NOMO-1 treated with DMSO at 0.1 percent for 48 hours (cell line): ENCODE measurements at regions not wholly inside any gene's neighbourhood (a gene's known extent, or its start where the extent isn't known, plus 50 kb on each side); places are given as distances from the start of the nearest gene placed in this dataset.

Experiments used
- DNase-seq: peaks from one replicate; lab custom pipeline; 2025; ENCODE audit not compliant: unreplicated experiment; lab: John Stamatoyannopoulos, UW

GRCh38 chr1:104435255-104435654 is 685.6 kb downstream of the AMY1C start:
- no peak for DNase-seq

- no peak for DNase-seq
Measured at GRCh38 chr1:104440011-104440410, 690.3 kb downstream of the AMY1C start.

DNA sequence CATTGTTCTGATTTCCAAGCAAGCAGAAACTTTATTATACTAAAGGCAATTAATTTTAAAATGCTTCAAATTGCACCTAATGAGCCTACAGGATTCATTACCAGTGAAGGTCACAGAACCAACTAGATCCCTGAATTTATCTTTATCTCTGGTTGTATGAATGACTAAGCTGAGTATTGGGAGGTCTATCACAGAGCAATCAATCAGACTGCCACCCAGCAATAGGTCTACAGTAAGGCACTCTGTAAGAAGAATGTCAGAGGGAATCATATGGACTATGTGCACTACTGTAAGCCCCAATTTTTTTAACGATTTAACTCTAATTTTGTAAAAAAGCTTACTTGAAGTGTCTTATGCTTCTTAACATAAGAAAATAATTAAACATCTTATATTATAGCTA is 707.0 kb downstream of the AMY1C start:
- no peak for DNase-seq

GRCh38 chr1:104459886-104460285 is 710.2 kb downstream of the AMY1C start:
- DNase-seq: no peak

DNA sequence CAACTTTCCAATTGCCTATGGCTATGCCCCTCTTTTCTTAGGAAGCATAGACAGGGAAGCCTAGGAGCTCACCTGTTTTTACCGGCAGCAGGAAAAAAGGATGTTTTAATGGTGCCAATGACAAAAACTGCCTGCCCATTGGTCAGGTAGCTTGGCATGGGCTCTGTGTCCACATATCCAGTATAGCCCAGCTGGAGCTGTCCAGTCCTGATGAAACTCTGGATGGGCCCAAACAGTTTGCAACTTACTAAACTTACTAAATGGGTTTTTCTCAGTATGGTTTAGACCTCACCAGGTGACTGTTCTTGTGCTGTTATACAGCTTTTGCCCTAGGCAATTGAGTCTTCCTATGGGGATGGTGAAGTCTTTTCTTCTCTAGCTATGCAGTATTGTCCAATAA is 711.2 kb downstream of the AMY1C start:
- DNase-seq: no peak

DNA sequence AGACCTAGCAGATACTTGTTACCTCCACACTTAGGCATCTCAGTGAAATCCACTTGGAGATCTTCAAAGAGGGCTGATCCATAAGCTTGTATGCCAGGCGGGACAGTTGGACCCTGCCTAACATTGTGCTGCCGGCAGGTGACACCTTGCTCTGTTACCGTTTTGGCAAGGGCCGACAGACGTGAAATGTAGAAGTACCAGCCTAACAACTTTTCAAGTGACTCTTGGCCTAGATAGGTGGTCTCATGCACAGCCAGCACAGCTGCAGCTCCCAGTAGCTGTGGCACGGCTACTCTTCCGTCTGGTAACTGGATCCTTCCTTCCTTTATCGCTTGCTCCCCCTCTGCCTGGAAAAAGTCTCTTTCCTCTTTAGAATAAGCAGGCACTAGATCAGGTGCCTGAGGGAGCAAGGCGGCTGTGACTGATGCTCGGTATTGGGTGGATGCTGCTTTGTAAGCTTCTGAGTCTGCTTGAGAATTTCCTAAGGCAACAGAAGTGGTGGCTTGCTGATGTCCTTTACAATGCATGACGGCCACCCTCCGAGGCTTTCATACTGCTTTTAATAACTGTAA is 713.5 kb downstream of the AMY1C start:
- DNase-seq: no peak

DNA sequence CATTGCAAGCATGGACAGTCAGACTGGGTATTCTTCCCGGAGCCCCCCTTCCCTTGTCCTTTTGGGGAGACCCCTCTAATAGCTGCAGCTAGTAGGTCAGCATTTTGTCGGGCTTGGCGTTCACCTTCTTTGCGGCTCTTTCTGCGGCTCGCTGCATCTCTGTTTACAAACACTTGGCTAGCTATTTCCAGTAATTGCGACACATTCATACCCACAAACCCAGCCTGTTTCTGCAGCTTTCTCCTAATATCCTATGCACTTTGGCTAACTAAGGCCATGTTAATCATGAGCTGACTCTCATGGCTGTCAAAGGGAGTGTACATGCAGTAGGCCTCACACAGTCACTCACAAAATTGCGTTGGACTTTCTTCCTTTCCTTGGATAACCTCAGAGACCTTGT is 716.4 kb downstream of the AMY1C start:
- DNase-seq: no peak

DNA sequence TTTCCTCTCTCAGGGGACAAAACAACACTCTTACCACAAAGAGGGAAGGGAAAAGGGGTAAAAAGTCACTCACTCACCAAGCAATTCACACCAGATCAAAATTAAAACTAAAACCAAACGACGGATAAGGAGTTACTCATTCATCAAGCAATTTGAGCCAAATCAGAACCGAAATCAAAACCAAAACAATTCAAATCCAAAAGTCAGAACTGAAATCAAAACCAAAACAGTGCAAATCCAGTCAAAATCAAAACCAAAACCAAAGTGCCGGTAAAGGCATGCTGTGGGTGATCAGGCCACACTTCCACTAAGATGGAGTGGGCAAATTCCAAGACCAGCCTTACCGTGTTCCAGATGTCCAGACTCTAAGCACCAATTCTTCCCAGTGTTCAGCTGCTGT is 717.9 kb downstream of the AMY1C start:
- DNase-seq: no peak

DNA sequence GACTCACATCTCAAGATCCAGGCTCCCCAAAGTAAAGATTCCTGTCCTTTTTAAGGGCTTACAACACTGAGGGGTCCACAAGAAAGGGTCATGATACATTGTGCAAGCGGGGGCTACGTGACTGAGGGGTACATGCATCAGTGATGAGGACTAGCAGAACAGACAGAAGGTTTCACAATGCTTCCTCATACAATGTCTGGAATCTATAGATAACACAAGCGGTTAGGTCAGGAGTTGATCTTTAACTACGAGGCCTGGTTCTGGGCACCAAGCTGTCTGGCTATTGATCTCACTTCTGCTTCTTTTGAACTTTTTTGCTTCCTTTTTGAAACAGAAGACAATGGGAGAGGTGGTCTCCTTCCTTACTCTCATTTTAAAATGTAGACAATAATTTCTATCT is 718.6 kb downstream of the AMY1C start:
- DNase-seq: peak; percentile 33

DNA sequence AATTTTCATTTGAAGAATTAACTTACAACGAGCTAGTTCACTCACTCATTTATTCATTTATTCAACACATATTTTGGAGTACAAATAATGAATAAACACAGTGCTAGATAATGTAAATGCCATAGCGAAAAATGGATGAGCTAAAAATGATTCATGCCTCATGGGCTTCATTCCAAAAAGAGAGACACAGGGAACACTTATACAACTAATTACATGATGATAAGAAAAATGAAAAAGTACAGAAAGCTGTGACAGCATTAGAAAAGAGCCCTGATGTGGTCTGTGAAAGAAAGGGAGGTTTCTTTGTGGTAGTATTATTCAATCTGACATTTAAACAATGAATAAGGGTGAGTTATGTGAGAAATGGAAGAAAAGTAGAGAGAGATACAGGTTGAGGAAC is 726.4 kb downstream of the AMY1C start:
- DNase-seq: no peak

- no peak for DNase-seq
Measured at GRCh38 chr1:104488296-104489015, 738.8 kb downstream of the AMY1C start.

DNA sequence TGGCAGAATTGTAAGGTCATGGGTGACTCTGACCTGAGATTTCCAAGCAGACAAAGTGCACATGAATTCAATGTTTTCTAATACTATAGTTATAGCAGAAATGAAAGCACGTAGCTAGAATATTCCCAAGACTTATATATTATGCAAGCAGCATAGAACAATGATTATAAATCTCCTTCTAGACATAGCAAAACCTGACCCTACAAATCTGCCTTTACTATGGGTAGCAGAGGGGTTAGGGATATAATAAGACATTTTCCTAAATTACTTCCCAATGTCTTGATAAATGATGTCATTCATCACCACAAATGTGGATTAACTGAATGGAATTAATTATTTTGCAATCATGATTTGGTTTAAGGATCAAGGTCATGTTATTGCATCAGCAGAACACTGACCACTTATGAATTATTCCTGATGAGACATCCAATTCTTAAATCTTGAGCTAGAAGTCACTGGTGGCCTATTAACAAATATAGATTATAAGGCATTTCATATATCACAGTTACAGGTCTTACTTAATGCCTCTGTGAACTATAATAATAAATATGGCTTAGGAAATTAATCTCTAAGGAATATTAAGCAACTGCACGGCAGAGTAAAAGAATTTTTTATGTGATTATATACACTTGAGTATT is 776.6 kb downstream of the AMY1C start:
- no peak for DNase-seq

DNA sequence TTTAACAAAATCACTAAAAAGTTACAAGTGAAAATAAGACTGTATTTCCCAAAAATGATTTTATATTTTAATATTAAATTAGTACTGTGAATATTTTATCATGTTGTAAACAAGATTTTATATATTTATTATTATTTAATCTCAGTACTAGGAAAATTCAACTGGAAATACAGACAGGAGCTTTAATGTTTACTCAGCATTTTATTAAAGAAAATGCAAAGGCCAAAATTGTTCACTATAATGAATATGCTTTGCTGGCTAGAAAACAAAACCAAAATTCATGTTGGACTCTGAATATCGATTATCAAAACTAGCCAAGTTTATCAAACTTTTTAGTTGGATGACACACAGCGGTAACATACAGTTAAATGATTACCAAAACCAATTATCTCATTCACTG is 782.3 kb downstream of the AMY1C start:
- DNase-seq: no peak

- no peak for DNase-seq
Measured at GRCh38 chr1:104574620-104575019, 824.9 kb downstream of the AMY1C start.

- DNase-seq: peak; percentile 59
Measured at GRCh38 chr1:104592926-104593325, 843.2 kb downstream of the AMY1C start.

GRCh38 chr1:104593413-104594187 is 843.9 kb downstream of the AMY1C start:
- peak; percentile 84 for DNase-seq

DNA sequence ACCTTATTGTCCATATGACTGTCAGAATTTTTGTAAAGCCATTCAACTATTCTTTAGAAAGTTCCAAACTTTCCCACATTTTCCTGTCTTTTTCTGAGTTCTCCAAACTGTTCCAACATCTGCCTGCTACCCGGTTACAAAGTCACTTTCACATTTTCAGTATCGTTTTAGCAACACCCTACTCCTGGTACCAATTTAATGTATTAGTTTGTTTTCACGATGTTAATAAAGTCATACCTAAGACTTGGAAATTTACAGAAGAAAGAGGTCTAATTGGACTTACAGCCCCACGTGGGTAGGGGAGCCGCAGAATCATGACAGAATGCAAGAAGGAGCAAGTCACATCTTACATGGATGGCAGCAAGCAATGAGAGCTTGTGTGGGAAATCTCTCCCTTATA is 867.8 kb downstream of the AMY1C start:
- no peak for DNase-seq

DNA sequence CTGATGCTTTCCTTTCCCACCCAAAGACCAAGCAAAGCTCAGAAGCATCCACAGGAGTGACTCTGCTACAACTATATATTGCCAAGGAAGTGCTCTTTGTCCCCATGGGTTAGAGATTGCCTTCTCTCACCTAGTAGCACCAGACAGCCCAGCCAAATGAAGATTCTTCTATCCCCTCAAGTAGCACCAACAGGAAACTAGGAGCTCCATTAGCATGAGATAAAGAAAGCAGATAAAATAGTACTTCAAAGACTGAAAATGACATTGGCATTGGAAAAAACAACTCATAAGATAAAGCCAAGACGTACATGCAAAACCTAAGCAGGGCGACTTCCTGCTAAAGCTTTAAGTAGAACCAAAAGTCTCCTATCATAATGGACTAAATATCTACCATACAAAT is 871.5 kb downstream of the AMY1C start:
- DNase-seq: no peak

DNA sequence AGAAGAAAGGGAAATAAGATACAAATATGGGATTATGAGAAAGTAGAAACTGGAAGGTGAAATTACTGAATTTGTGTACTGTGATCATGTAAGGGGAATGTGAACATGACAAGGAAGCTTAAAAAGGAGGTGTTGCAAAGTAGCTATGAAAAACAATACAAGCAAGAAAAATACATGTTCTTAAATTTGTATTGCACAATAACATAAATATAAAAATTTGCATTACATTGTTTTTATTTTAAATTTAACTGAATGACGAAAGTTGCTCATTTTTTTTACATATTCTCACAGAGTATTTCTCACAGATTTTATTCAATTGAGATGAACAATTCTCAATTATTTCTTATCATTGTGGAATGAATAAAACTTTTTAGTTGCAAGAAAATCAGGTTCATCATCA is 874.8 kb downstream of the AMY1C start:
- no peak for DNase-seq

DNA sequence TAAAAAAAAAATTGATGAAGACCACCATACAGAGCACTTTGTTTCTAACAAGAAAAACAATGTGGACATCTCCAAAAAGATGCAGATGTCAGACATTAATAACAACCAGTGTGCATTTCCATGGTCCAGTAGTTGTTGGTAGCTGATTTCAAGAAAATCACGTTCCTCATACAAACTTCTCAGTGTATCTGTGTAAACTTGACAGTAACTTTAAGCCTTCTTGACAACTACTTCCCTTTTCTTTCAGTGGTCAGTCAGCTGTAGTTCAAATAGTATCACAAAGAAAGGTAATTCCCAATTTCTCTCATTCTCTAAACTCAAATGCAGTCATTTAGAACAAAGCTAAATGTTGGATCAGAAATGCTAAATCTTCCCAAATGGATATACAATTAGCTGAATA is 879.9 kb downstream of the AMY1C start:
- peak; percentile 47 for DNase-seq

- DNase-seq: no peak
Measured at GRCh38 chr1:104630567-104631149, 881.0 kb downstream of the AMY1C start.
